ENCODE measurements at regions not wholly inside any gene's neighbourhood (a gene's known extent, or its start where the extent isn't known, plus 50 kb on each side); places are given as distances from the start of the nearest gene placed in this dataset.

DNA sequence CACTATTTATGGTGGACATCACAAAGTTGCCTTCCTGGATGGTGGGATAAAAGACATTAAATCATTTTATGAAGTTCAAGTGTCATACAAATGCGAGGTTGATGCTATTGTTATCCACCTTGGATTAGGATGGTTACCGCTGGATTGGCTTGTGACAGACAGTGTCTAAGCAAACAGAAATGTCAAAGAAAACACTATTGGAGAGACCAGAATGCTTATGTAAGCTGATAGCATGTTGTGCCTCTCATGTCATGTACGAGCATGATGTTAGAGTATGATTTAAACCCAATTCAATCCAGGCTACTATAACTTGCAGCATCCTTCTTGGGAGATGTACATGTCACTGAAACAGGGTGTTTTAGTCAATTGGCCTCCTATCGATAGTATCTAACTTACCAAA is 178.8 kb upstream of the C9orf72 start:
- no peak for DNase-seq (ENCODE audit: low read depth)

- DNase-seq (ENCODE audit: low read depth): no peak
Observed at GRCh38 chr9:27755846-27756245, 182.6 kb upstream of the C9orf72 start.

- DNase-seq (ENCODE audit: low read depth): no peak
Observed at GRCh38 chr9:27756418-27756817, 183.1 kb upstream of the C9orf72 start.

DNA sequence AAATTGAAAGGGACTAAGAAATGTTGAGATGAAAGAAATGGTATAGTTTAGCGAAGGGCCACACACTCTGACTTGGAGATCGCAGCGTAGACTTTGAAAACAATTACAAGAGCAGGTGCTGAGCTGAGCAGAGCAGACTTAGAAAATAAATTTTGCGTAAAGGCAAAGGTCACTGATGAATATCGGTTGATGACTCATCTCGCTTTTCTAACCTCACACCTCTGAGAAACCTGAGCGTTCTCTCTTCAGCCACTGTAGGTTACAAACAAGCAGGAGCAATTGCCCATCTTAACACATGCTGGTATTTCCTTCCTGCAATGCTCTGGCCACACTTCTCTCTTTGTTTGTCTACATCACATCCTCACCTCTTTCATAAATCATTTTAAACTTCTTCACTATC is 190.6 kb upstream of the C9orf72 start:
- DNase-seq (ENCODE audit: low read depth): no peak

DNA sequence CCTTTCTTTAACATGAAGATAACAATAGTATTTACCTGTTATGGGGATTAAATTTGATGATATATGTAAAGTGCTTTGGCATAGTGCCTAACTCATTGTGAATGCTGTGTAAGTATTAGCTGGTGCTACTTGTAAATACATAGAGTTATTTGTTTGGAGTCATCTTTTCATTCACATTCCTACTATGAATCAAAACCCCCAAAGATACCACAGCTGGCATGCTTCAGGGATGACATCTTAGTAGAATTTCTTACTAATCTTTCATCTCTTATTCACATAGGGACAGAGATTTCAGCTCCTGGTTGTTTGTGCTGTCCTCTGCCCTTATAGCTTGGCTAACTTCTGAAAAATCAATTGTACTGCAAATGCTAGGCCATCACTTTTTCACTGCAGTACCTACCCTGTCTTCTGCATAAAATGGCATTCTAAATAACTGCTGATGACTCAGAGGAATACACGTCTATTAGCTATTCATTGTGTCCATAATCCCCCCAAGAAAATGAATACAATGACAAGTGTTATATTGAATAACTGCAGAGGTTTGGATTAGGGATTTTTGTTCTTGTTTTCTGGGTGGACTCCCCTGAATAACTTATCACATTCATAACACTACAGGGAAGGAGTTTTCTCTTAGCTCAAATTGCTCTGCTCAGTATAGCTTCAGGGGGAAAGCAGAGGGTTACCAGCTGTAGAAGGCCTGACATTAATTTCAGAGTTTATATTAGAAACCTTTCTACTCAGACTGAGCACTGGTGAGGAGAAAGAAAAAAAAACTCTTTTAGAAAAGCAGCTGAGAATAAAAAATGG is 192.2 kb upstream of the C9orf72 start:
- DNase-seq (ENCODE audit: low read depth): no peak

- no peak for DNase-seq (ENCODE audit: low read depth)
Observed at GRCh38 chr9:27766073-27766835, 193.0 kb upstream of the C9orf72 start.

GRCh38 chr9:27768781-27769180 is 195.5 kb upstream of the C9orf72 start:
- DNase-seq (ENCODE audit: low read depth): no peak

DNA sequence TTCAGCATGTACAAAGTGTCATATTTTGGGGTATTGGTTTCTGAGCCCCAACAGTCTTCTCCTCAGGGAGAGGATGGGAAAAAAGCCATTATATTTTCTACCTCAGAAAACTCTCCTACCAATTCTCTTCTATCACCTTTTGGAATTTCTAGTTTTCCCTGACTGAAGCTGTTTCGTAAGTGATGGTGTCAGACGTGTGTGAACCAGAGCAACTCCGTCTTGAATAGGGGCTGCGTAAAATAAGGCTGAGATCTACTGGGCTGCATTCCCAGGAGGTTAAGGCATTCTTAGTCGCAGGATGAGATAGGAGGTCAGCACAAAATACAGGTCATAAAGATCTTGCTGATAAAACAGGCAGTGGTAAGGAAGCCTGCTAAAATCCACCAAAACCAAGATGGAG is 197.3 kb upstream of the C9orf72 start:
- no peak for DNase-seq (ENCODE audit: low read depth)

DNA sequence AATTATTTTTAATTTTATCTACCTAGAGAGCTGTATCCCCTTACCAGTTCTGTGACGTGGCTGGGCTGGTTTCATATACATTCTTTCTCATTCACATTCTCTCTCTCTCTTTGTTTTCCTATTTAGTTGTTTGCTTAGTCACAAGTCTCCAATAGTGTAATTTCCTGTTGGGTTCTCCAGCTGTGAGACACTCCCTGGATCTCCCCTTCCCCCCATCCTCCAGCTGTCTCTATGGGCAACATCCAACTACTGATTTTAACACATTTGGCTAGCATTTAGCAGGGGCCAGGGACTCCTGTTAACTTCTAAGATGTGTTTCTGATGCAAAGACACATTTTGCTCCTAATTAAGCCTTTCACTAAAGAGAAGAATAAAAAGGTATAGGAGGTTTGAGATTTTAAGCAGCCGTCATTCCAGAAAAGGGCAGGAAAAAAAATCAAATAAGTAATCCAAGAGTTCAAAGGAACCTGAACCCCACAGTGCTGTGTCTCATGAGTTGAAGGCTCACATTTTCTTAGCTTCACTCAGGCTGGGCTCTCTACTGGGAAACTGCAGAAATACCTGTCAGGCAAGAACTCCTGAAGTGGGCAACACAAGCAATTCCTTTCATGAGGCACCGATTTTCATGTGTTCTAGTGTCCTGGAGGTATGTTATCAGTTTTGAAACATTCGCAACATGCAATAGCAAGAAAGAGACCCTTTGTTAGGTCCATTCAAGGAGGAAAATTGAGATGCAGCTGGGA is 198.7 kb upstream of the C9orf72 start:
- no peak for DNase-seq (ENCODE audit: low read depth)

- DNase-seq (ENCODE audit: low read depth): no peak
Observed at GRCh38 chr9:27784847-27785713, 211.8 kb upstream of the C9orf72 start.

GRCh38 chr9:27785714-27786100 is 212.4 kb upstream of the C9orf72 start:
- DNase-seq (ENCODE audit: low read depth): no peak

DNA sequence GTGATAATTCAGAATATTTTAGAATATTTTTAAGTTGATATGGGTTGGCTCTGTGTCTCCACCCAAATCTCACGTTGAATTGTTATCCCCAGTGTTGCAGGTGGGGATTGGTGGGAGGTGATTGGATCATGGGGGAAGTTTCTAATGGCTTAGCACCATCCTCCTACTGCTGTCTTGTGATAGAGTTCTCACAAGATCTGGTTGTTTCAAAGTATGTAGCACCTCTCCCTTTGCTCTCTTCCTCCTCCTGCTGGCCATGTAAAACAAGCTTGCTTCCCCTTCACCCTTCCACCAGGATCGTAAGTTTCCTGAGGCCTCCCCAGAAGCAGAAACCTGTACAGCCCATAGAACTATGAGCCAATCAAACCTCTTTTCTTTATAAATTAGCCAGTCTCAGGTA is 214.6 kb upstream of the C9orf72 start:
- no peak for DNase-seq (ENCODE audit: low read depth)

DNA sequence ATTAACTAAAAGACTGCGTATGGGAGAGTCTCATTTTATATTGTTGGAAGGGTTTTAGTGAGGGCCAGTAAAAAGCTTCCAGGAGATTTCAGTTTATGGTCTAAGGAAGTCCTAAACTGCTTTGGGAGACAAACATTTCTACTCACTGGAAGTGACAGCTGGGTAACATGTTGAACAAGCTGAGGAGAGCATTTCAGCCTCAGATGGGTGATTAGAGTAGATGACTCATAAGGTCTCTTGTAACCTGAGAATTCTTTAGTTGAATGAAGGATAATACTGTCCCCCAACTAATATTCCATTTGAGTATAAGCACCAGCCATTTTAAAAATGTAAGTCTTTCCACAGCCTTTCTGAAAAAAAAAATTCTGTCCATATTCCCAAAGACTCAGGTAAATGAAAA is 218.0 kb upstream of the C9orf72 start:
- DNase-seq (ENCODE audit: low read depth): no peak

DNA sequence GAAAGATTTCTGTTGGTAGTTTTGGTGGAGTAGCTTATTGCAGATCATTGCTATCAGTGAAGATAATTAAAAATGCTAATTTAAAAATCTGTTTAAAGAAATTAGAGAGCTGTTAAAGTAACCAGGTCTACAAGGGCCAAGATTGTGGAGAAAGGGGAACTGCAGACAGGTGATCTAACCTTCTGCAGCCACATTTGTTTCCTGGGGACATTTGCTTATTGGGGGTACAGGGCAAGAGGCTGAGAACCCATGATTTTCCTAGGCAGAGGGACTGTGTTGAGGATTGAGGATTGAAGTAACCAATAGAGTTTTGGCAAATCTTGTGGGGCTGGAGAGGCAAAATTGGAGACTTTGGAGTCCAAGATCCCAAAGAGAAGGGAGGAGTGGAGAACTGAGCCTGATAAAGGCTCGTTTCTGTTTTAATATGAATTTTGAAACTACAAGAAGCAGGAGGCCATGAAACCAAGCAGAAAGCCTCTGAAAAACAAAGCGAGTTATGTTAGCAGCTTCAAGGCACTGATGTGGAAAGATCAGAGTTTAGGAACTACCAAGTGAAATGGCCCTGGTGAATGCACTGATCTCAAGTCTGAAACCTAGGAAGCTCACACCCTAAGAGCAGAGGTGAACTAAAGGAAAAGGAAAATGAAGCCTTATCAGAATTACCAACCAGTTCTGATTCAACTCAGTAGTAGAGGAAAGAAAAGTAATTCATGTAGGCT is 219.8 kb upstream of the C9orf72 start:
- DNase-seq (ENCODE audit: low read depth): no peak

GRCh38 chr9:27799326-27799725 is 226.0 kb upstream of the C9orf72 start:
- DNase-seq (ENCODE audit: low read depth): no peak

DNA sequence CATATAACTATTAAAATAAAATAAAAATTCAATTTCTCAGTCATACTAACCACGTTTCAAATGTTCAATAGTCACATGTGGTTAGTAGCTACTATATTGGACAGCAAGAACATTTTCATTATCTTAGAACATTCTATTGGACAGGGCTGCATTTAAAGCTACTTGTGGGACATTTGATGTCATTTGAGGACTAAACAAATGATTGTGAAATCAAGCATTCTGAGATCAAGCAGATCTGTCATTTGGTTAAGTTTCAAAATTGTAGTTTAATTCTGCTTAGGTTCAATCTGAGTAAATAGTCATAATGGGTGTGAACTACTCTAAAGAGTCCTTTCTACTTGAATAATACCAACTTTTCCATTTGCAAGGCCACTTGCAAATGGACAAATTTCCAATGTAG is 226.9 kb upstream of the C9orf72 start:
- DNase-seq (ENCODE audit: low read depth): no peak

DNA sequence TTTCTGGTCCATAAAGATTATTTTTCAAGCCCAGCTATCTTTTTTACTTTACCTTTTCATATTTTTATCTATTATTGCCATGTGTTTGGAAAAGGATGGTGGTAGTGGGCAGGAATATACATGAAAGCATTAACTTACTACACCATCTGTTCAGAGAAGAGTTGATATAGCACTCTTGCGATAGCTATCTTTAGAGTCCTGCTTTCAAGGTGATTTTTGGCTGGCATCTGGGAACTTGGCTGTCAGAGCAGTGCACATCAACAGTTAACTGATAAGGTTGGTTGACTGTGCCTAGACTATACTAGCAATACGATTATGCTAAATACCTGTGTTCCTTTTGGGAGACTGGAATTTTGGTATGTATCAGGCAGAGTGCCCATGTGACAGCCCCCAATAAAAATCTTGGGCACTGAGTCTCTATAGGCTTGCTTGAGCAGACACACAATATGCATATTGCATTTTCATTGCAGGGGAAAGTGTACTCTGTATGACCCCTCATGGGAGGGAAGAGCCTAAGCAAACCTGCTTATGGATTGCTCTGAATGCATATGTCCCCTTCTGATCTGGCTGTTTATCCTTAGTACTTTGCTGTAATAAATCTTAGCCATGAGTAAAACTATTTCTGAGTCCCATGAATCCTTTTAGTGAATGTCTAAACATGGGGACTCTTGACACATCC is 227.6 kb upstream of the C9orf72 start:
- DNase-seq (ENCODE audit: low read depth): no peak

- no peak for DNase-seq (ENCODE audit: low read depth)
Observed at GRCh38 chr9:27801545-27801944, 228.3 kb upstream of the C9orf72 start.

DNA sequence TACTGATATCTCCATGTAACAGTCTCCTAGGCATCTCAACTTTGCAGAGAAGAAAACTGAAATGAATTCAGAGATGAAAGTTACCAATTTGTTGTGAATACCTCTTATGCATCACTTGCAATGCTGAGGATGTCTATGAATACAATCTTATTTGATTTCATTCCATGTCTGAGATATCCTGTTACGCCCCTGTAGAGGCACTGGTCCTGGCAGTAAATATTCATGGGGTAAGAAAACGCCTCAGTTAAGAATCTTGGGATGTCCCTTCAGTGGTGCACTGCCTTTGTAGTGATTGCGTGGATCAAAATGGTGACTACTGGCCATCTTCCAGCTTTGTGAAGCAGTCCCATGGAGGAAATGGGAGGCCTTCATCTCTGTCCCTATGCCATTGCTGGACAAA is 229.1 kb upstream of the C9orf72 start:
- no peak for DNase-seq (ENCODE audit: low read depth)

DNA sequence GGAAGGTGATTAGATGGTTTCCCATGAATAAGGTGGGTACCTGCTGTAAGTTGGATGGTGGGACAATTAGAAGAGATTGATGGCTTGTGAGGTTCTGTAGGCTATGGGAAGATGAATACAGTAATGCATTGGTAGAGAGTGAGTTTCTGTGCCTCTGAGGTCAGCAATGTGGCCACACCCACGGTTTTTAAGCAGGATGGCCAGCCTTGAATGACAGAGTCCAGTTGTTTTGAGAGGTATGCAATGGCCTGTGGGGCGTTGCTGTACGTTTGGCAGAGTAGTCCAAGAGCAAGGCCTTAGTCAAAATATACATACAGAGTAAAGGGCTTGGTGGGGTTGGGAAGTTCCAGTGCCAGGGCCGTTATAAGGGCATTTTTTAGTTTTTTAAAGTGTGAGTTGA is 235.6 kb upstream of the C9orf72 start:
- no peak for DNase-seq (ENCODE audit: low read depth)

DNA sequence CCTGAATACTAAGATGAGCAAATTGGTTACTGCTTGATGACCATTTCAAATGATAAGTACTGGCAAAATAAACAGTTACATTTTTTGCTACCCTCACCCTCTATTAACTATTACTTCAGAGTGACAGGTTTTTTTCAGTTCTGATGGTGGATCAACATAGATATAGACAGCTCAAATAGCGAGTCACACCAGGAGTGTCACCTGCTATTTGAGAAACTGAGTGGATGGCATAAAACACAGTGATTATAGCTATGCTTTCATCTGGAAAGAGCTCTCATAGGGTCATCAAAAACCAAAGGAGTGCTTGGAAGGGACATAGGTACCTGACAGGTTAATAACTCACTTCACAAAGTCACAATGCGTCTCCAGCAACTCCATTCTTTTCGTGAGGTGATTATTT is 244.5 kb upstream of the C9orf72 start:
- no peak for DNase-seq (ENCODE audit: low read depth)
